Upper lobe of left lung (tissue), 6 donors: ENCODE measurements at regions not wholly inside any gene's neighbourhood (a gene's known extent, or its start where the extent isn't known, plus 50 kb on each side); places are given as distances from the start of the nearest gene placed in this dataset.
"Not testable (repeated sequence)": the region's sequence is repeated elsewhere in the genome, so short reads cannot be mapped to it uniquely, and the experiment has no call there.

Experiments
- ATAC-seq, 2 donors: fragments of 200-7000 bp; cut with Tn5 transposase; one replicate each; pipeline ENCODE4 v1.9.1; 2022; ENCODE audit warnings: mild to moderate bottlenecking in 2 of 2, moderate library complexity in 2 of 2; ENCODE audit not compliant: low FRiP score in 2 of 2
- DNase-seq, 2 donors: peaks; one replicate each; pipeline ENCODE4 v3.0.0-alpha.2; 2019 to 2020
- H3K27ac ChIP-seq, 4 donors: fragments of 200-600 bp; sonication (generic); one replicate each; pipeline ENCODE4 v1.5.1; 2016 to 2019
- H3K27me3 ChIP-seq, 4 donors: fragments of 200-600 bp; sonication (generic); one replicate each; pipeline ENCODE4 v1.5.1; 2017 to 2019
- H3K36me3 ChIP-seq, 4 donors: fragments of 200-600 bp; sonication (generic); one replicate each; pipeline ENCODE4 v1.5.1; 2016 to 2019
- H3K4me1 ChIP-seq, 4 donors: fragments of 200-600 bp; sonication (generic); one replicate each; pipeline ENCODE4 v1.5.1; 2018 to 2019
- H3K4me3 ChIP-seq, 4 donors: fragments of 200-600 bp; sonication (generic); one replicate each; pipeline ENCODE4 v1.5.1; 2017 to 2019; ENCODE audit warnings: mild to moderate bottlenecking in 2 of 4, moderate library complexity in 1 of 4
- H3K9me3 ChIP-seq, 4 donors: fragments of 200-600 bp; sonication (generic); one replicate each; pipeline ENCODE4 v1.5.1; 2018 to 2019
- EP300 ChIP-seq, 4 donors: sonication (generic); formaldehyde crosslinking; IDR thresholded peaks; one replicate each; pipeline ENCODE4 v1.5.1; 2017; ENCODE audit warnings: antibody characterized with exemption in 4 of 4, control low read depth in 2 of 4
- POLR2A ChIP-seq, 4 donors: fragments of 450-650 bp; IDR thresholded peaks; one replicate each; pipeline ENCODE4 v1.5.1; 2016 to 2017; ENCODE audit warnings: antibody characterized with exemption in 4 of 4, mild to moderate bottlenecking in 2 of 4
- POLR2AphosphoS5 ChIP-seq, 2 donors: sonication (generic); formaldehyde crosslinking; IDR thresholded peaks; one replicate each; pipeline ENCODE4 v1.5.1; 2017; ENCODE audit warnings: antibody characterized with exemption in 2 of 2
- whole genome bisulfite sequencing, 2 donors: methylation state at CpG; one replicate each; pipeline ENCODE4 v1.1.5; 2017 to 2018; 5-methylcytosine and 5-hydroxymethylcytosine counted together
- TF ChIP-seq, protein P1 (sequence below), 6 experiments: fragments of 450-650 bp in 4 of 6; fragments of 200-600 bp in 2 of 6; sonication (generic) in 2 of 6; IDR thresholded peaks; one replicate each; pipeline ENCODE4 v1.5.1; 2016 to 2019; ENCODE audit warnings: antibody characterized with exemption in 6 of 6
- donor health status: DM: no; HTN: no; CAD: no; lungs with moderate emphysema.
- donor health status: DM: no; HTN: yes; CAD: no; lungs with severe emphysema.

DNA sequence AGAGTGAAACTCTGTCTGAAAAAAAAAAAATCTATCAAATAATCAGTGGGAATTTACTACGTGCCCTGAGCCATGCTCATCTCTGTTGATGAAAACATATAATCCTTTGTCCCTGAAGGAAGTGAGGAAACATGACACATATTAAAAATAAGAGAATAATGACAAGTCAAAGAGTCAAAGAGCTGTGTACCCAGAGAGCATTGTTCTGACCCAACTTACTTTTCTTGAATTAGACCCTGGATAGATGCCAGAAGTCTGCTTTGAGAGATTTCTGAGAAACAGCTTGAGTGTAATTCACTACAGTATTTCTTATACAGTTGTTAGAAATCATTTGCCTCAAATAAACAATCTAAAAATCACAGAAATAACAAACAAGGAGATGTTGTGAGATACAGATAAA lies 490.0 kb upstream of the PIK3R1 start:
- H3K27ac ChIP-seq, result no peak overlapping the region
- WGBS, 2 donors, result 68 to 79% methylated on average over 1 of the region's 1 CpG
- no peak for DNase-seq
- H3K36me3 ChIP-seq, result no peaks in the 10 kb centered on the region
- H3K27me3 ChIP-seq, result no peaks in the 10 kb centered on the region
- H3K4me1 ChIP-seq, result peaks cover 0 to 5% (median 0%) of the 10 kb centered on the region in 4 donors
- TF ChIP-seq, protein P1, sequence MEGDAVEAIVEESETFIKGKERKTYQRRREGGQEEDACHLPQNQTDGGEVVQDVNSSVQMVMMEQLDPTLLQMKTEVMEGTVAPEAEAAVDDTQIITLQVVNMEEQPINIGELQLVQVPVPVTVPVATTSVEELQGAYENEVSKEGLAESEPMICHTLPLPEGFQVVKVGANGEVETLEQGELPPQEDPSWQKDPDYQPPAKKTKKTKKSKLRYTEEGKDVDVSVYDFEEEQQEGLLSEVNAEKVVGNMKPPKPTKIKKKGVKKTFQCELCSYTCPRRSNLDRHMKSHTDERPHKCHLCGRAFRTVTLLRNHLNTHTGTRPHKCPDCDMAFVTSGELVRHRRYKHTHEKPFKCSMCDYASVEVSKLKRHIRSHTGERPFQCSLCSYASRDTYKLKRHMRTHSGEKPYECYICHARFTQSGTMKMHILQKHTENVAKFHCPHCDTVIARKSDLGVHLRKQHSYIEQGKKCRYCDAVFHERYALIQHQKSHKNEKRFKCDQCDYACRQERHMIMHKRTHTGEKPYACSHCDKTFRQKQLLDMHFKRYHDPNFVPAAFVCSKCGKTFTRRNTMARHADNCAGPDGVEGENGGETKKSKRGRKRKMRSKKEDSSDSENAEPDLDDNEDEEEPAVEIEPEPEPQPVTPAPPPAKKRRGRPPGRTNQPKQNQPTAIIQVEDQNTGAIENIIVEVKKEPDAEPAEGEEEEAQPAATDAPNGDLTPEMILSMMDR (IDR thresholded peaks at IDR 0.05), result no peak
- TF ChIP-seq POLR2A (IDR thresholded peaks at IDR 0.05), result no peak
- no peak for TF ChIP-seq POLR2AphosphoS5 (IDR thresholded peaks at IDR 0.05)
- no peak for TF ChIP-seq EP300 (IDR thresholded peaks at IDR 0.05)
- no peaks in the 10 kb centered on the region for H3K9me3 ChIP-seq
- ATAC-seq, result no peak
- H3K4me3 ChIP-seq, result no peak overlapping the region

- Histone ChIP-seq H3K27me3 (no peaks in the 10 kb centered on the region), H3K9me3 (no peaks in the 10 kb centered on the region), H3K36me3 (no peaks in the 10 kb centered on the region), H3K27ac (no peak overlapping the region), H3K4me1 (peaks cover 0 to 5% (median 0%) of the 10 kb centered on the region in 4 donors), H3K4me3 (no peak overlapping the region)
- TF ChIP-seq POLR2AphosphoS5 (IDR thresholded peaks at IDR 0.05), result no peak
- no peak for TF ChIP-seq POLR2A (IDR thresholded peaks at IDR 0.05)
- ATAC-seq, result no peak
- WGBS, 2 donors, result 65 to 68% methylated on average over 4 of the region's 4 CpGs
- DNase-seq, result no peak
Observed at GRCh38 chr5:67724412-67725135, 491.0 kb upstream of the PIK3R1 start.

DNA sequence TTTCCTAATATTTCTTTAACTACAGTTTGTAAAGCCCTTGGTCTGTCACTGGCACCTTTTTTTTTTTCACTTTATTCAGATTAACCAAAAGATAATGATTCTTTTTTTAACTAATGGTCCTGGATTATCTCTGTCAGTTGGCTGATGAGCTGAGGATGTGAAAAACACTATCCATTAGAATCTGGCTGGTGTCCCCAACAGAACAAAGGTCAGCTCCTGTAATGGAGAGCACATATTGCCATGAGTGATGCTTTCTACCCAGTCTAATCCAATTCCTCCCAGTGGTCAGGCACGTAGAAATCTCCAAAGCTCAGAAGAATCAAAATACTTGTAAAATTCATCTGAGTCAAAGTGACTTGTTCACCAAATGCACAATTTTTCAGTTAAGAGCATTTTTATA lies 491.7 kb upstream of the PIK3R1 start:
- Histone ChIP-seq H3K27me3 (no peaks in the 10 kb centered on the region), H3K4me3 (no peak overlapping the region), H3K36me3 (no peaks in the 10 kb centered on the region), H3K4me1 (peaks cover 0 to 5% (median 0%) of the 10 kb centered on the region in 4 donors), H3K9me3 (no peaks in the 10 kb centered on the region), H3K27ac (no peak overlapping the region)
- no peak for DNase-seq
- 88 to 91% methylated on average over 1 of the region's 1 CpG for WGBS, 2 donors
- TF ChIP-seq POLR2A (IDR thresholded peaks at IDR 0.05) (no peak), POLR2AphosphoS5 (IDR thresholded peaks at IDR 0.05) (no peak), EP300 (IDR thresholded peaks at IDR 0.05) (no peak)
- TF ChIP-seq, protein P1 (IDR thresholded peaks at IDR 0.05), result no peak
- ATAC-seq, result no peak

GRCh38 chr5:67722582-67722981 lies 493.0 kb upstream of the PIK3R1 start:
- H3K4me3 ChIP-seq, DNase-seq, H3K9me3 ChIP-seq, H3K27ac ChIP-seq, H3K36me3 ChIP-seq, H3K4me1 ChIP-seq, ATAC-seq, H3K27me3 ChIP-seq: not testable (repeated sequence)
- WGBS, 2 donors, result 86 to 100% methylated on average over 2 of the region's 2 CpGs

DNA sequence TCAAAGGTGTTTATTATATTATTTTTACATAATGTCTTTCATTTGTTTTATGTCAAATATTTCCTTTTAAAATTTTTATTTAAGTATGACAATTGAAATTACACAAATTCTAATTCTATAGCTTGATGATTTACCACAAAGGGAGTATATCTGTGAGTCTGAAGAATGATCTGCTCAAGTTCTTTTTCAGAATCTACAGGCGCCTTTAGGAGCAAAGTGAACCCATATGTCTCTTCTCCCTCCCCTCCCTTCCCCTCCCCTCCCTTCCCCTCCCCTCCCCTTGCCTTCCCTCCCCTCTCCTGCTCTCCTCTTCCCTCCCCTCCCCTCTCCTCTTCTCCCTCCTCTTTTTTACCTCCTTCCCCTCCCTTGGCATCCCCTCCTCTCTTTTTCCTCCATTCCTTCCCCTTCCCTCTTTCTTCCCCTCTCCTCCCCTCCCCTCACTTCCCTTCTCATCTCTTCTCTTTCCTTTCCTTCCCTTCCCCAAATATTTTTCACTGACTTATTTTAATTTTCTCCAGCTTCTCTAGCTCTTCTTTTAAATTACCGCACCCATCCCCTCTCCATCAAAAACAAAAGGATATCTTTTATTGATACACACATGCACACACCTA lies 495.3 kb upstream of the PIK3R1 start:
- Histone ChIP-seq H3K36me3 (no peaks in the 10 kb centered on the region), H3K9me3 (no peaks in the 10 kb centered on the region), H3K4me1 (peaks cover 0 to 5% (median 0%) of the 10 kb centered on the region in 4 donors), H3K27ac (no peak overlapping the region), H3K27me3 (no peaks in the 10 kb centered on the region), H3K4me3 (no peak overlapping the region)
- 86 to 96% methylated on average over 2 of the region's 2 CpGs for WGBS, 2 donors
- TF ChIP-seq POLR2A (IDR thresholded peaks at IDR 0.05) (no peak), POLR2AphosphoS5 (IDR thresholded peaks at IDR 0.05) (no peak), EP300 (IDR thresholded peaks at IDR 0.05) (no peak)
- TF ChIP-seq, protein P1 (IDR thresholded peaks at IDR 0.05), result no peak
- ATAC-seq, result no peak
- DNase-seq, result no peak

DNA sequence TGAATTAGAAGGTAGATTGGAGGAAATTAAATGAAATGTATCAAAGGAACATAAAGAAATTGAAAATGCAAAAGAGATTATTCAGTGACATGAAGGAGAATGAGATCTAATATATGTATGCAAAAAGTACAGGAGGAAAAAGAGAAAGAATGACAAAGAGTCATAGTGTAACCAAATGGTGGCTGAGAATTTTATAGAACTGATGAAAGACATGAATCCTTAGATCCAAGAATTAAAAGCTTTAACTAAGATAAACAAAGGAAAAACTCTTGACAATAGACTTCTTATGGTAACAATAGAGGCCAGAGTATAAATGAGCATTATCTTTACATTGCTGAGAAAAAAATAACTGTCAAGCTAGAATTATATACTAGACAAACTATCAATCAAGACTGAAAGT lies 505.4 kb upstream of the CD180 start:
- Histone ChIP-seq H3K9me3 (no peaks in the 10 kb centered on the region), H3K27ac (no peak overlapping the region), H3K4me1 (no peaks in the 10 kb centered on the region), H3K27me3 (no peaks in the 10 kb centered on the region), H3K36me3 (no peaks in the 10 kb centered on the region), H3K4me3 (no peak overlapping the region)
- TF ChIP-seq EP300 (IDR thresholded peaks at IDR 0.05), result no peak
- TF ChIP-seq POLR2A (IDR thresholded peaks at IDR 0.05), result no peak
- TF ChIP-seq POLR2AphosphoS5 (IDR thresholded peaks at IDR 0.05), result no peak
- TF ChIP-seq, protein P1 (IDR thresholded peaks at IDR 0.05), result no peak
- DNase-seq (no peak), ATAC-seq (no peak)
